H9 (cell line): ENCODE measurements at regions not wholly inside any gene's neighbourhood (a gene's known extent, or its start where the extent isn't known, plus 50 kb on each side); places are given as distances from the start of the nearest gene placed in this dataset.

Experiments used
- DNase-seq: peaks from one replicate; pipeline ENCODE4 v3.0.0-alpha.2; 2017
- H2AFZ ChIP-seq: one replicate; pipeline ENCODE4 v1.6.1; 2013; ENCODE audit warnings: mild to moderate bottlenecking, low read length, control low read depth, moderate library complexity
- H2AK5ac ChIP-seq: 2 replicates; pipeline ENCODE4 v1.6.1; 2013; ENCODE audit warnings: low read length, control low read depth, mixed read lengths; ENCODE audit not compliant: insufficient read length
- H2BK120ac ChIP-seq: one replicate; pipeline ENCODE4 v1.6.1; 2013; ENCODE audit warnings: low read depth, mild to moderate bottlenecking, low read length, control low read depth, inconsistent platforms; ENCODE audit not compliant: poor library complexity, severe bottlenecking
- H2BK12ac ChIP-seq: 2 replicates; pipeline ENCODE4 v1.6.1; 2013; ENCODE audit warnings: low read length, control low read depth, mixed read lengths, low read depth; ENCODE audit not compliant: insufficient read length
- H2BK15ac ChIP-seq: 2 replicates; pipeline ENCODE4 v1.6.1; 2013; ENCODE audit warnings: low read depth, low read length, control low read depth
- H2BK20ac ChIP-seq: one replicate; pipeline ENCODE4 v1.6.1; 2013; ENCODE audit warnings: low read depth, mild to moderate bottlenecking, low read length, control low read depth, inconsistent platforms; ENCODE audit not compliant: poor library complexity, severe bottlenecking
- H2BK5ac ChIP-seq: 2 replicates; pipeline ENCODE4 v1.6.1; 2013; ENCODE audit warnings: low read length, control low read depth, mixed read lengths; ENCODE audit not compliant: insufficient read length
- H3K14ac ChIP-seq: 2 replicates; pipeline ENCODE4 v1.6.1; 2013; ENCODE audit warnings: low read length, control low read depth; ENCODE audit not compliant: insufficient read depth
- H3K18ac ChIP-seq: 2 replicates; pipeline ENCODE4 v1.6.1; 2013; ENCODE audit warnings: low read depth, mild to moderate bottlenecking, mixed read lengths, low read length, control low read depth; ENCODE audit not compliant: insufficient read length
- H3K23ac ChIP-seq: 2 replicates; pipeline ENCODE4 v1.6.1; 2013; ENCODE audit warnings: low read length, control low read depth, mixed read lengths, low read depth; ENCODE audit not compliant: insufficient read length
- H3K23me2 ChIP-seq: 2 replicates; pipeline ENCODE4 v1.6.1; 2013; ENCODE audit warnings: low read depth, mild to moderate bottlenecking, mixed read lengths, low read length, control low read depth; ENCODE audit not compliant: insufficient read length, poor library complexity, severe bottlenecking
- H3K27ac ChIP-seq: 2 replicates; pipeline ENCODE4 v1.5.1; 2013; ENCODE audit warnings: low read length, control low read depth, mixed read lengths, low read depth; ENCODE audit not compliant: insufficient read length
- H3K27me3 ChIP-seq: 2 replicates; pipeline ENCODE4 v1.6.1; 2013; ENCODE audit warnings: low read length, control low read depth, inconsistent platforms; ENCODE audit not compliant: insufficient read depth
- H3K4ac ChIP-seq: 2 replicates; pipeline ENCODE4 v1.6.1; 2013; ENCODE audit warnings: low read depth, mild to moderate bottlenecking, control low read depth, inconsistent platforms, low read length, moderate library complexity
- H3K4me1 ChIP-seq: 2 replicates; pipeline ENCODE4 v1.6.1; 2013; ENCODE audit warnings: low read length, control low read depth, inconsistent platforms; ENCODE audit not compliant: insufficient read depth
- H3K4me2 ChIP-seq: 2 replicates; pipeline ENCODE4 v1.6.1; 2013; ENCODE audit warnings: low read length, control low read depth, mixed read lengths; ENCODE audit not compliant: insufficient read length, insufficient read depth
- H3K56ac ChIP-seq: 2 replicates; pipeline ENCODE4 v1.6.1; 2013; ENCODE audit warnings: low read depth, mild to moderate bottlenecking, mixed read lengths, low read length, control low read depth; ENCODE audit not compliant: insufficient read length
- H3K79me1 ChIP-seq: 2 replicates; pipeline ENCODE4 v1.6.1; 2013; ENCODE audit warnings: low read depth, mild to moderate bottlenecking, moderate library complexity, low read length, control low read depth, inconsistent platforms; ENCODE audit not compliant: insufficient read depth, poor library complexity, severe bottlenecking
- H3K79me2 ChIP-seq: 2 replicates; pipeline ENCODE4 v1.6.1; 2013; ENCODE audit warnings: low read length, control low read depth, inconsistent platforms; ENCODE audit not compliant: insufficient read depth
- H3K9ac ChIP-seq: 2 replicates; pipeline ENCODE4 v1.6.1; 2013; ENCODE audit warnings: low read length, control low read depth, mixed read lengths; ENCODE audit not compliant: insufficient read length; ENCODE audit errors: extremely low read depth
- H3K9me3 ChIP-seq: one replicate; pipeline ENCODE4 v1.6.1; 2013; ENCODE audit warnings: low read depth, low read length, inconsistent platforms; ENCODE audit not compliant: control insufficient read depth
- H3T11ph ChIP-seq: one replicate; pipeline ENCODE4 v1.6.1; 2013; ENCODE audit warnings: mild to moderate bottlenecking, low read length, control low read depth, inconsistent platforms
- H4K20me1 ChIP-seq: one replicate; pipeline ENCODE4 v1.6.1; 2013; ENCODE audit not compliant: control insufficient read depth, insufficient read length, insufficient read depth
- H4K5ac ChIP-seq: 2 replicates; pipeline ENCODE4 v1.6.1; 2013; ENCODE audit warnings: low read depth, mild to moderate bottlenecking, mixed read lengths, low read length, control low read depth; ENCODE audit not compliant: insufficient read length
- H4K8ac ChIP-seq: replicated peaks from 2 replicates; pipeline ENCODE4 v1.6.1; 2013; ENCODE audit warnings: low read length, control low read depth, mixed read lengths, low read depth; ENCODE audit not compliant: insufficient read length
- H4K91ac ChIP-seq: 2 replicates; pipeline ENCODE4 v1.6.1; 2013; ENCODE audit warnings: low read depth, mild to moderate bottlenecking, moderate library complexity, mixed read lengths, low read length, control low read depth; ENCODE audit not compliant: insufficient read length
- H3K27ac Mint-ChIP-seq, 3 experiments: 2 replicates in 2 of 3; 3 replicates in 1 of 3; pipeline ENCODE4 v1.8.0; 2020 to 2021; ENCODE audit warnings: mixed read lengths in 3 of 3, mild to moderate bottlenecking in 1 of 3, moderate library complexity in 1 of 3
- H3K27me3 Mint-ChIP-seq: 2 replicates; pipeline ENCODE4 v1.8.0; 2021; ENCODE audit warnings: low read depth, mild to moderate bottlenecking, moderate library complexity, mixed read lengths
- H3K36me3 Mint-ChIP-seq, 3 experiments: 2 replicates in 2 of 3; 3 replicates in 1 of 3; pipeline ENCODE4 v1.8.0; 2020 to 2021; ENCODE audit warnings: low read depth in 3 of 3, mixed read lengths in 3 of 3; ENCODE audit not compliant: insufficient read depth in 1 of 3
- H3K4me1 Mint-ChIP-seq, 2 experiments: 2 replicates each; pipeline ENCODE4 v1.8.0; 2020; ENCODE audit warnings: mixed read lengths in 2 of 2
- H3K4me3 Mint-ChIP-seq, 2 experiments: 2 replicates in 1 of 2; 3 replicates in 1 of 2; pipeline ENCODE4 v1.8.0; 2020 to 2021; ENCODE audit warnings: mild to moderate bottlenecking in 2 of 2, mixed read lengths in 2 of 2, moderate library complexity in 1 of 2
- H3K9me3 Mint-ChIP-seq, 2 experiments: 2 replicates in 1 of 2; 3 replicates in 1 of 2; pipeline ENCODE4 v1.8.0; 2020; ENCODE audit warnings: mild to moderate bottlenecking in 2 of 2, mixed read lengths in 2 of 2, moderate library complexity in 1 of 2
- CTCF ChIP-seq: fragments of 200-600 bp; sonication (generic); conservative IDR thresholded peaks from 3 replicates; pipeline ENCODE4 v1.8.0; 2021; ENCODE audit warnings: antibody characterized with exemption, mild to moderate bottlenecking
- WGBS: extraction: QIAGEN DNeasy Blood & Tissue Kit; methylation state at CpG from one replicate; pipeline ENCODE4 v1.1.7; 2013; ENCODE audit warnings: missing lambda C conversion rate, low lambda C conversion rate, mixed read lengths; ENCODE audit not compliant: insufficient read length; ENCODE audit errors: extremely low coverage; 5-methylcytosine and 5-hydroxymethylcytosine counted together

GRCh38 chr5:125011947-125012346 lies 265.5 kb upstream of the ZNF608 start:
- H3K18ac ChIP-seq: no peak overlapping the region
- H3K4me1 Mint-ChIP-seq: peaks cover 26% of the 10 kb centered on the region in 2 experiments
- H4K5ac ChIP-seq: no peak overlapping the region

More at GRCh38 chr5:125011947-125012346, 265.5 kb upstream of the ZNF608 start:
- Histone ChIP-seq H2BK12ac (no peak overlapping the region), H3K23me2 (no peaks in the 10 kb centered on the region), H2BK15ac (no peak overlapping the region), H3K9me3 (no peaks in the 10 kb centered on the region), H3K14ac (no peak overlapping the region), H2AFZ (no peak overlapping the region), H2BK120ac (no peak overlapping the region), H4K91ac (no peak overlapping the region), H3K27me3 (no peaks in the 10 kb centered on the region), H3K4ac (no peak overlapping the region), H3K56ac (no peak overlapping the region), H2AK5ac (no peak overlapping the region), H3K9ac (no peak overlapping the region), H3K79me1 (no peaks in the 10 kb centered on the region), H4K8ac (no peak overlapping the region), H2BK20ac (no peak overlapping the region), H3K4me2 (no peak overlapping the region), H4K20me1 (no peaks in the 10 kb centered on the region), H3T11ph (no peak overlapping the region), H3K79me2 (no peaks in the 10 kb centered on the region), H2BK5ac (no peak overlapping the region), H3K27ac (no peak overlapping the region), H3K4me1 (no peaks in the 10 kb centered on the region; the same call in 1 of the 2 replicates), H3K23ac (no peak overlapping the region)
- Mint-ChIP-seq H3K4me3 (no peak overlapping the region), H3K36me3 (no peaks in the 10 kb centered on the region), H3K27ac (no peak overlapping the region), H3K9me3 (no peaks in the 10 kb centered on the region), H3K27me3 (no peaks in the 10 kb centered on the region)
- no peak for DNase-seq
- no CpG with 5 or more reads among the region's 4 CpGs for WGBS
- no peak for TF ChIP-seq CTCF
